K562 (cell line): ENCODE measurements at regions not wholly inside any gene's neighbourhood (a gene's known extent, or its start where the extent isn't known, plus 50 kb on each side); places are given as distances from the start of the nearest gene placed in this dataset.

Experiments used
- ATAC-seq: fragments of 200-7000 bp; cut with Tn5 transposase; 3 replicates; pipeline ENCODE4 v1.9.1; 2020; ENCODE audit warnings: moderate library complexity
- BruUV-seq: library from RNA; stranded (reverse); fragments of 400-500 nt; replicated peaks from 2 replicates; lab custom pipeline; 2021; lab: Mats Ljungman, UMichigan
- CTCF ChIA-PET: fragments of 300-600 bp; formaldehyde crosslinking; extraction: SDS; loops from one replicate; lab custom pipeline; 2021; ENCODE audit warnings: low intra/inter-chr PET ratio; lab: Yijun Ruan, JAX
- POLR2A ChIA-PET: fragments of 300-600, 350-650 bp; sonication (Branson Sonifier 250); formaldehyde crosslinking; extraction: SDS; loops from one replicate; lab custom pipeline; 2021; ENCODE audit warnings: antibody characterized with exemption, inconsistent platforms; lab: Yijun Ruan, JAX
- DNase-seq, 4 experiments: peaks; one replicate each; pipeline versions ENCODE4 v3.0.0 to v3.0.0-alpha.2; 2011 to 2018; ENCODE audit warnings: low spot score in 3 of 4, mixed read lengths in 3 of 4; ENCODE audit errors: extremely low read depth in 1 of 4
- FAIRE-seq: peaks from 2 replicates; lab custom pipeline; 2011; peaks lifted over from hg19 to GRCh38; lab: Jason Lieb, UNC
- H2AFZ ChIP-seq: 2 replicates; pipeline ENCODE4 v1.6.0; 2011; ENCODE audit warnings: low read depth, low read length, control low read depth, inconsistent platforms
- H3K27ac ChIP-seq: fragments of 200-600 bp; 3 replicates; pipeline ENCODE4 v1.8.0; 2011; ENCODE audit warnings: low read depth, mild to moderate bottlenecking, control low read depth, inconsistent platforms, low read length, moderate library complexity, mixed read lengths; ENCODE audit errors: extremely low read depth
- H3K27me3 ChIP-seq, 2 experiments: fragments of 300-600 bp in 1 of 2; 2 replicates in 1 of 2; 3 replicates in 1 of 2; pipeline versions ENCODE4 v1.6.0 to v1.8.0; 2011; ENCODE audit warnings: inconsistent platforms in 2 of 2, low read length in 2 of 2, mild to moderate bottlenecking in 1 of 2, mixed read lengths in 1 of 2, moderate library complexity in 1 of 2; ENCODE audit not compliant: control insufficient read depth in 2 of 2, insufficient read depth in 2 of 2
- H3K36me3 ChIP-seq: fragments of 300-600 bp; 3 replicates; pipeline ENCODE4 v1.8.0; 2011; ENCODE audit warnings: mild to moderate bottlenecking, low read length, inconsistent platforms; ENCODE audit not compliant: control insufficient read depth, insufficient read depth
- H3K4me1 ChIP-seq, 2 experiments: fragments of 200-600 bp in 1 of 2; replicated peaks in 1 of 2; 2 replicates in 1 of 2; 3 replicates in 1 of 2; pipeline versions ENCODE4 v1.5.1 to v1.8.0; 2011; ENCODE audit warnings: inconsistent platforms in 2 of 2, low read length in 2 of 2, mild to moderate bottlenecking in 1 of 2, mixed read lengths in 1 of 2, moderate library complexity in 1 of 2; ENCODE audit not compliant: control insufficient read depth in 2 of 2, insufficient read depth in 2 of 2
- H3K4me2 ChIP-seq: 2 replicates; pipeline ENCODE4 v1.6.1; 2011; ENCODE audit warnings: low read length, control low read depth, inconsistent platforms, mixed read lengths; ENCODE audit not compliant: insufficient read depth
- H3K4me3 ChIP-seq: fragments of 200-600 bp; sonication (generic), shearing (Covaris generic); 2 replicates; pipeline ENCODE4 v1.5.1; 2016; ENCODE audit warnings: control low read depth, inconsistent platforms
- H3K79me2 ChIP-seq: fragments of 200-600 bp; 3 replicates; pipeline ENCODE4 v1.8.0; 2011; ENCODE audit warnings: low read length, inconsistent platforms; ENCODE audit not compliant: control insufficient read depth, insufficient read depth
- H3K9ac ChIP-seq, 2 experiments: 2 replicates each; pipeline versions ENCODE4 v1.6.0 to v1.6.1; 2011; ENCODE audit warnings: low read depth in 2 of 2, low read length in 2 of 2, control low read depth in 1 of 2, inconsistent platforms in 1 of 2, mild to moderate bottlenecking in 1 of 2, mixed read lengths in 1 of 2; ENCODE audit not compliant: insufficient read depth in 1 of 2
- H3K9me1 ChIP-seq: one replicate; pipeline ENCODE4 v1.6.0; 2011; ENCODE audit warnings: inconsistent platforms, mild to moderate bottlenecking, low read length, moderate library complexity; ENCODE audit not compliant: control insufficient read depth, insufficient read depth
- H3K9me3 ChIP-seq: replicated peaks from 2 replicates; pipeline ENCODE4 v1.5.1; 2011; ENCODE audit warnings: low read depth, low read length, inconsistent platforms; ENCODE audit not compliant: control insufficient read depth, insufficient read depth
- H4K20me1 ChIP-seq: replicated peaks from 2 replicates; pipeline ENCODE4 v1.6.1; 2011; ENCODE audit warnings: low read length, inconsistent platforms, mixed read lengths; ENCODE audit not compliant: control insufficient read depth, insufficient read depth
- DACH1 ChIP-seq: fragments of 450-650 bp; IDR thresholded peaks from 2 replicates; pipeline ENCODE4 v1.6.1; 2018; ENCODE audit not compliant: partially characterized antibody
- ETS2 ChIP-seq: IDR thresholded peaks from 2 replicates; pipeline ENCODE4 v1.6.1; 2016; ENCODE audit warnings: borderline replicate concordance, missing genetic modification characterization, mild to moderate bottlenecking, moderate library complexity, missing compliant biosample characterization; ENCODE audit not compliant: poor library complexity, severe bottlenecking
- GATA2 ChIP-seq: sonication (generic); formaldehyde crosslinking; IDR thresholded peaks from 2 replicates; pipeline ENCODE4 v1.4.0; 2020; ENCODE audit warnings: mild to moderate bottlenecking, missing genetic modification reagents
- HMGN3 ChIP-seq: IDR thresholded peaks from 2 replicates; pipeline ENCODE4 v1.6.1; 2011; ENCODE audit warnings: borderline replicate concordance, low read depth, mild to moderate bottlenecking, mixed read lengths, low read length; ENCODE audit not compliant: insufficient read length; ENCODE audit errors: extremely low read depth
- HNRNPL ChIP-seq: fragments of 200-400 bp; formaldehyde crosslinking; IDR thresholded peaks from 2 replicates; pipeline ENCODE4 v1.6.1; 2017; ENCODE audit warnings: low read depth, mild to moderate bottlenecking, low read length
- L3MBTL2 ChIP-seq: fragments of 450-650 bp; IDR thresholded peaks from 2 replicates; pipeline ENCODE4 v1.6.1; 2016; ENCODE audit warnings: mild to moderate bottlenecking, moderate library complexity
- MXI1 ChIP-seq: IDR thresholded peaks from 2 replicates; pipeline ENCODE4 v1.6.1; 2011; ENCODE audit warnings: low read depth, mild to moderate bottlenecking, improper control_type of control experiment, low read length
- NEUROD1 ChIP-seq: fragments of 150-350 bp; IDR thresholded peaks from 2 replicates; pipeline ENCODE4 v1.6.1; 2014; ENCODE audit warnings: borderline replicate concordance, low read length, low read depth; ENCODE audit not compliant: partially characterized antibody
- PHF20 ChIP-seq: fragments of 450-650 bp; IDR thresholded peaks from 2 replicates; pipeline ENCODE4 v1.6.1; 2018; ENCODE audit not compliant: partially characterized antibody
- POLR2G ChIP-seq: fragments of 200-400 bp; formaldehyde crosslinking; IDR thresholded peaks from 2 replicates; pipeline ENCODE4 v1.6.1; 2017; ENCODE audit warnings: low read depth, mild to moderate bottlenecking, antibody characterized with exemption, low read length, moderate library complexity
- POLR2H ChIP-seq: IDR thresholded peaks from 2 replicates; pipeline ENCODE4 v1.6.1; 2016; ENCODE audit warnings: missing genetic modification characterization, low read depth, mild to moderate bottlenecking, control low read depth, missing compliant biosample characterization, moderate library complexity
- PURB ChIP-seq: sonication (generic); formaldehyde crosslinking; IDR thresholded peaks from 2 replicates; pipeline ENCODE4 v1.9.0; 2021; ENCODE audit warnings: low read depth, mild to moderate bottlenecking, missing genetic modification reagents
- RBM25 ChIP-seq: fragments of 200-400 bp; formaldehyde crosslinking; IDR thresholded peaks from 2 replicates; pipeline ENCODE4 v1.6.1; 2018; ENCODE audit warnings: low read length, low read depth, moderate library complexity; ENCODE audit not compliant: severe bottlenecking
- ZNF121 ChIP-seq: sonication (generic); formaldehyde crosslinking; conservative IDR thresholded peaks from 2 replicates; pipeline ENCODE4 v1.8.0; 2022; ENCODE audit warnings: missing genetic modification reagents
- ZNF124 ChIP-seq: sonication (generic); formaldehyde crosslinking; IDR thresholded peaks from 2 replicates; pipeline ENCODE4 v1.8.1; 2022; ENCODE audit warnings: missing genetic modification reagents
- ZNF696 ChIP-seq: fragments of 250-450 bp; sonication (Bioruptor Pico); conservative IDR thresholded peaks from 2 replicates; pipeline ENCODE4 v1.4.0; 2020; ENCODE audit warnings: mild to moderate bottlenecking, moderate library complexity
- ZNF707 ChIP-seq: fragments of 250-450 bp; sonication (Bioruptor Pico); conservative IDR thresholded peaks from 2 replicates; pipeline ENCODE4 v1.8.0; 2022; ENCODE audit warnings: inconsistent platforms, mild to moderate bottlenecking, moderate library complexity
- WGBS: fragments of 100-300 bp; shearing (Covaris generic); methylation state at CpG from one replicate; pipeline ENCODE4 v1.1.6; 2016; ENCODE audit warnings: low coverage, mixed read lengths; ENCODE audit not compliant: insufficient coverage; ENCODE audit errors: missing lambda C conversion rate; 5-methylcytosine and 5-hydroxymethylcytosine counted together
- in situ Hi-C: fragments of 300-500 bp; cut with MboI; formaldehyde crosslinking; loops from 4 replicates; pipeline ENCODE4 v1.15.0; 2018; ENCODE audit warnings: inconsistent platforms, mixed read lengths
- intact Hi-C: fragments of 100-400 bp; cut with micrococcal nuclease; formaldehyde crosslinking; loops from 2 replicates; pipeline ENCODE4 v1.14.2; 2022
- TF ChIP-seq, protein P1 (sequence below): fragments of 250-450 bp; sonication (Bioruptor Pico); IDR thresholded peaks from 2 replicates; pipeline ENCODE4 v1.5.0; 2021; ENCODE audit warnings: mild to moderate bottlenecking, moderate library complexity

DNA sequence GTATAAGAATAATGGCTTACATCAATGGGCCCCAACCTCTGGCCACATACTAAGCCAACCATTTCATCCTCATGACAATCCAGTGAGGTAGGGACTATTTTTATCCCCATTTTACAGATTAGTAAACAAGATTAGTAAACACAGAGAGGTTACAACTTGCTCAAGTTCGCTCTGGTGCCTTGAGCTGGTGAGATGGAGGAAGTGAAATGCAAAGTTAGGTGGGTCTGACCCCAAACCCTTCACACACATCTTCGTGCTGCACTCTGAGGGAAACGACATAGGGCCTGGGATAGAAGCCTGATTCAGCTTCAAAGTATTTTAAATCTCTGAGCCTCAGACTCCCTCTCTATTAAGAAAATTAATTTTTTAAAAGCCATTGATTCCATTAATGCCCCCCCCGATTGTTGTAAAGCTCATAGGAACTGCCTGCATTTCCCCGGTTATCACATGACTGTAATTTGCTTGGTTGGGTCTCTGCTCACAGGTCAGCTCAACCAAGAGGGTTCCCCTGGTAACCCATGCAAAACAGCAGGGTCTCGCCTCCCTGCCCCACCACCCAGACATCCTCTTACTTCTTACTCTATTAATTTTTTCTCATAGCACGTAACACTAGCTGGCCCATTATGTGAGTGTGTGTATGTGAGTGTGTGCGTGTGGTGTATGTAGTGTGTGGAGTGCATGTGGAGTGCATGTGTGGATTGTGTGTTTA is 221.2 kb downstream of the MAFB start (continued):
- TF ChIP-seq NEUROD1 (no peak), HMGN3 (no peak), DACH1 (no peak), ZNF121 (CRISPR knock-in tag) (no peak), HNRNPL (no peak), PHF20 (no peak), GATA2 (CRISPR knock-in tag) (no peak)

DNA sequence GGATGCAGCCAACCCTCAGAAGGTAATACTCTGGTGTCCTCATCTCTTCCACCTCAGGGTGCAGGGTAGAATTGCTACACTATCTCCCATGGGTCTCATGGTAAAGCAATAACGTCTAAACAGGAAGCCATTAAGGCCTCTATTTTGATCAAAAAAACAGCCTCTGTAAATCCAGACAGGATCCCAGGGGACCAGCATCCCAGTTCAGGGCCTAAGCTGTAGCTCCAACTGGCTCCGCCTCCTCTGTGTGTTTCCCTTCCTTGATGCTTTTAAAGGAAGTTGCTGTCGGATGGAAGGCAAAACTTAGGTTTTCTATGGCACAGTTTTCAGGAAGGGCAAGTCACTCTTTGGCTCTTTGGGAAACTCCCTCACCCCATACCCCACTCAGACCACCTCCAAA is 222.0 kb downstream of the MAFB start:
- ChIA-PET CTCF (no interaction called here), POLR2A (no interaction called here)
- Histone ChIP-seq H3K27ac (no peak overlapping the region), H3K9ac (no peak overlapping the region), H2AFZ (no peak overlapping the region), H3K27me3 (no peaks in the 10 kb centered on the region), H3K79me2 (no peaks in the 10 kb centered on the region), H3K9me1 (no peaks in the 10 kb centered on the region), H3K4me1 (no peaks in the 10 kb centered on the region), H3K4me2 (no peak overlapping the region), H3K36me3 (no peaks in the 10 kb centered on the region), H3K9me3 (no peaks in the 10 kb centered on the region), H4K20me1 (no peaks in the 10 kb centered on the region), H3K4me3 (no peak overlapping the region)
- no peak for ATAC-seq
- no peak for DNase-seq
- intact Hi-C loops = no loop called here
- BruUV-seq = no TSS peak
- in situ Hi-C loops = no loop called here
- no peak for FAIRE-seq
- WGBS = 5% methylated on average over 3 of the region's 3 CpGs
- TF ChIP-seq RBM25 (no peak), MXI1 (no peak), POLR2G (no peak), PURB (CRISPR knock-in tag) (no peak), ZNF696 (CRISPR knock-in tag) (no peak), POLR2H (tag) (no peak), ETS2 (tag) (no peak), L3MBTL2 (no peak), ZNF124 (no peak), ZNF707 (CRISPR knock-in tag) (no peak)
- TF ChIP-seq, protein P1, sequence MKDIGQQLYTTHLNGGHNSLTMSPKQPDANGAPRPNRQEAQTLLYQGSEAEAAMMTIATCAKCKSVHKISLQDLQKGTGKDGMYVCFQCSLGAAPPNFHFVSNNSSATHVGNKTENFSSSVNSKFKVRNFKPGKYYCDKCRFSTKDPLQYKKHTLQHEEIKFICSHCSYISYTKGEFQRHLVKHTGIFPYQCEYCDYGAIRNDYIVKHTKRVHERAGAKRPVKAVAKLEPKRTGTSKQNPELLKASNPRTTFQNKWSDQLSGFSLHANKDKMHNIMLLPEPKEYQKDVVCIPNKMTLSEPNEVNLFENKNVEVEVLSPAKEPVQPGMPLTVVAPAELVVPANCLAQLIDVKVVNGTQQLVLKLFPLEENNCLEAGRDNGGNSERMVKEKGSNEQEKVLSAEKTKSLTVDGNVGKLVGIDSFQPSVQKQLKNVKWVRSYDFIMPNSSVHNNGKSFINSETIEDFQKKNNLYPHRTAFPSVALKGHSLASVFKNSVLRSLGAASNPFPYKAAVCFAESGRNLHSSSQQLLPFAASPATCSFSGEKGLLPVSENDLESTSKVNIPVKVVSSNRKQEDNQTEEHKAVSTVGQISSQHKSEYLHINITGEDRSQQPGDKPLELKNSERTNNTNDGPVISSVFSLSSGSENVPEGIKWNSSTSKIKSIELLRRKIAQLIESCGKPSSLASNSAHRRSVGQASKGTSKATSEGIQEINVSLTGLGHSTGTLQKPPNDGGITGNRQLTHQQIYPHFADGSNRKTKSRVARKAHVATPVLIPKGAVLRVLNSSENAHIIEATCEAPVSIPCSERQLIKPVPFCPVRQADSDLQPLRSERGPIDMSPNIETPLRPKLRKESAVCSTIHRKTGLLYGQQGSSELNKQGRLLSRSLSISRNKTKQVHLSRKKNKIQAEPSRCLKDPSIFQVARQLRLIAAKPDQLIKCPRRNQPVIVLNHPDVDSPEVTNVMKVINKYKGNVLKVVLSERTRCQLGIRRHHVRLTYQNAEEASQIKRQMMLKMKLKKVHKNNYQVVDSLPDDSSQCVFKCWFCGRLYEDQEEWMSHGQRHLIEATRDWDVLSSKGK = no peak
